ENCODE measurements at regions not wholly inside any gene's neighbourhood (a gene's known extent, or its start where the extent isn't known, plus 50 kb on each side); places are given as distances from the start of the nearest gene placed in this dataset.

DNA sequence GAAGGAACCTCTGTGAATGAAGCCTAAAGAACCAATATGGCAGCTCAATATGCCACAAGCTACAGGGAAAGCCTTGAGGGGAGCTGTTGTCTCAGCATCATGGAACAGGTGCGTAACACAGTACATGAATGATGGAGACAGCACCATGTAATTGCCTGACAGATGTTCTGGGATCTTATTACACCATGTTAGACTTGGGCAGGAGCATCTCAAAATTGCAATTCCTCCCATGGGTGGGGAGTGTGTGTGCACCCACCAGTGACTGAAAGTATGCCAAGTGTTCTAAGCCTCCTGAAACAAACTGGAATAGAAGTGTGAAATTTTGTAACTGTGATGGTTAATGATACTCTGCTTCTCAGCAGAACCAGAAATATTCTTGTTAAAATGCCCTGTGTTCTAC, 151.0 kb upstream of the SRRM4 start:
- CTCF ChIA-PET, result no interaction called here

DNA sequence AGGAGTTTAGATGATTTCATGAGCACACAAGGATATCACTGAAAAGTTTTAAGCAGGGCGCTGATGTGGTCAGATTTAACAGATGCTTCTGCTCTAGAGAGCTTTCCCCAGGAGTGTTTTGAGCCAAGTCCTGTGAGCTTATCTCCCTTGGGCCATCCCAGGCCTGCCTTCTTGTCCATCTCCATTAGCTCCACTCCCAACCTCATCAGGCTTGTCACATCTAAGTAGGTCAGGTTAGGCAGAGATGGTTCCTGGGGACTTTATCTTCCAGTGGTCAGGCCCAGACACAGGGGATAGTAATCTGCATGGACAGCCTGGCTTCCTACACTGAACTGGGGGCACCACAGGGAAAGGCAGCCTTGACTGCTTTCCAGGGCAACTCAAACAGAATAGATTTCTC, 145.4 kb upstream of the SRRM4 start:
- DNase-seq, result no peak
- Histone ChIP-seq H3F3A (ENCODE audit: insufficient read depth, low read depth) (no peaks in the 10 kb centered on the region), H3K4me2 (no peak overlapping the region), H3K9me2 (ENCODE audit: insufficient read depth) (no peaks in the 10 kb centered on the region), H3K4me3 (no peak overlapping the region), H4K20me1 (ENCODE audit: insufficient read depth) (no peaks in the 10 kb centered on the region), H3K4me1 (replicated peaks; ENCODE audit: insufficient read depth) (no peaks in the 10 kb centered on the region), H3K36me3 (ENCODE audit: low read depth) (no peaks in the 10 kb centered on the region), H3K27ac (no peak overlapping the region), H3K27me3 (ENCODE audit: insufficient read depth, low read depth) (no peaks in the 10 kb centered on the region), H2AFZ (no peak overlapping the region), H3K9me3 (ENCODE audit: insufficient read depth, low read depth) (no peaks in the 10 kb centered on the region), H3K79me2 (ENCODE audit: low read depth) (no peaks in the 10 kb centered on the region)
- TF ChIP-seq, protein P1, sequence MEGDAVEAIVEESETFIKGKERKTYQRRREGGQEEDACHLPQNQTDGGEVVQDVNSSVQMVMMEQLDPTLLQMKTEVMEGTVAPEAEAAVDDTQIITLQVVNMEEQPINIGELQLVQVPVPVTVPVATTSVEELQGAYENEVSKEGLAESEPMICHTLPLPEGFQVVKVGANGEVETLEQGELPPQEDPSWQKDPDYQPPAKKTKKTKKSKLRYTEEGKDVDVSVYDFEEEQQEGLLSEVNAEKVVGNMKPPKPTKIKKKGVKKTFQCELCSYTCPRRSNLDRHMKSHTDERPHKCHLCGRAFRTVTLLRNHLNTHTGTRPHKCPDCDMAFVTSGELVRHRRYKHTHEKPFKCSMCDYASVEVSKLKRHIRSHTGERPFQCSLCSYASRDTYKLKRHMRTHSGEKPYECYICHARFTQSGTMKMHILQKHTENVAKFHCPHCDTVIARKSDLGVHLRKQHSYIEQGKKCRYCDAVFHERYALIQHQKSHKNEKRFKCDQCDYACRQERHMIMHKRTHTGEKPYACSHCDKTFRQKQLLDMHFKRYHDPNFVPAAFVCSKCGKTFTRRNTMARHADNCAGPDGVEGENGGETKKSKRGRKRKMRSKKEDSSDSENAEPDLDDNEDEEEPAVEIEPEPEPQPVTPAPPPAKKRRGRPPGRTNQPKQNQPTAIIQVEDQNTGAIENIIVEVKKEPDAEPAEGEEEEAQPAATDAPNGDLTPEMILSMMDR (conservative IDR thresholded peaks at IDR 0.05), result no peak
- no peak for TF ChIP-seq EZH2 (IDR thresholded peaks at IDR 0.05; ENCODE audit: low read depth)
- ChIA-PET CTCF (no interaction called here), POLR2A (ENCODE audit: unreplicated experiment) (no interaction called here)
- BruUV-seq (replicated peaks), result no TSS peak
- intact Hi-C loops (cut with micrococcal nuclease; ENCODE audit: unreplicated experiment), result no loop called here

More for the DNA sequence above, 151.0 kb upstream of the SRRM4 start:
- Histone ChIP-seq H3K4me1 (replicated peaks; ENCODE audit: insufficient read depth) (no peaks in the 10 kb centered on the region), H3K27me3 (ENCODE audit: insufficient read depth, low read depth) (0 out of 2 replicates have a peak, but pooled peaks cover 6% of the 10 kb centered on the region), H3K36me3 (ENCODE audit: low read depth) (no peaks in the 10 kb centered on the region), H3K79me2 (ENCODE audit: low read depth) (no peaks in the 10 kb centered on the region), H3K4me2 (no peak overlapping the region), H4K20me1 (ENCODE audit: insufficient read depth) (no peaks in the 10 kb centered on the region), H3K9me3 (ENCODE audit: insufficient read depth, low read depth) (no peaks in the 10 kb centered on the region), H3K27ac (no peak overlapping the region), H3F3A (ENCODE audit: insufficient read depth, low read depth) (no peaks in the 10 kb centered on the region), H3K4me3 (no peak overlapping the region), H2AFZ (no peak overlapping the region), H3K9me2 (ENCODE audit: insufficient read depth) (no peaks in the 10 kb centered on the region; the same call in 1 of the 2 replicates)
- intact Hi-C loops (cut with micrococcal nuclease; ENCODE audit: unreplicated experiment), result no loop called here
- BruUV-seq (replicated peaks), result no TSS peak
- POLR2A ChIA-PET (ENCODE audit: unreplicated experiment), result no interaction called here
- DNase-seq, result no peak
- TF ChIP-seq, protein P1 (conservative IDR thresholded peaks at IDR 0.05), result no peak
- no peak for TF ChIP-seq EZH2 (IDR thresholded peaks at IDR 0.05; ENCODE audit: low read depth)

DNA sequence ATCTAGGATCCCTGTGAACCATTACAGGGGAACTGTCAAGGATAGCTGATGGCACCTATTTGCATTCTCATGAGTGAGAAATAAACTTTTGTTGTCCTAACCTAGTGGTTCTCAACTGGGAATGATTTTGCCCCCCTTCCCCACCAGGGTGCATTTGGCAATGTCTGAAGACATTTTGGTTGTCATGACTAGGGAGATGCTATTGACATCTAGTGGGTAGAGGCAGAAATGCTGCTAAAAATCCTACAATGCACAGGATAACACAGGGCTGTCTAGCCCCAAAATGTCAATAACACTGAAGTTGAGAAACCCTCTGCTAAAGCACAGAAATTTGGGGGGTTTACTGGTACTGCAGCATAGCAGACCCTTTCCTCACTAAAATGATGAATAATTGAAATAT, 140.9 kb upstream of the SRRM4 start:
- POLR2A ChIA-PET (ENCODE audit: unreplicated experiment), result no interaction called here
- Histone ChIP-seq H3K27me3 (ENCODE audit: insufficient read depth, low read depth) (no peaks in the 10 kb centered on the region), H4K20me1 (ENCODE audit: insufficient read depth) (no peaks in the 10 kb centered on the region), H3K4me3 (no peak overlapping the region), H3K79me2 (ENCODE audit: low read depth) (no peaks in the 10 kb centered on the region), H3K4me1 (replicated peaks; ENCODE audit: insufficient read depth) (no peaks in the 10 kb centered on the region), H3K36me3 (ENCODE audit: low read depth) (no peaks in the 10 kb centered on the region), H3F3A (ENCODE audit: insufficient read depth, low read depth) (no peaks in the 10 kb centered on the region), H3K9me3 (ENCODE audit: insufficient read depth, low read depth) (no peaks in the 10 kb centered on the region), H3K4me2 (no peak overlapping the region), H2AFZ (no peak overlapping the region), H3K9me2 (ENCODE audit: insufficient read depth) (no peaks in the 10 kb centered on the region), H3K27ac (no peak overlapping the region)
- no TSS peak for BruUV-seq (replicated peaks)
- DNase-seq, result no peak
- TF ChIP-seq EZH2 (IDR thresholded peaks at IDR 0.05; ENCODE audit: low read depth), result no peak
- TF ChIP-seq, protein P1 (conservative IDR thresholded peaks at IDR 0.05), result no peak
- intact Hi-C loops (cut with micrococcal nuclease; ENCODE audit: unreplicated experiment), result no loop called here
- CTCF ChIA-PET, result no interaction called here

All from PC-9 (cell line).